ENCODE measurements at regions not wholly inside any gene's neighbourhood (a gene's known extent, or its start where the extent isn't known, plus 50 kb on each side); places are given as distances from the start of the nearest gene placed in this dataset.
"Not testable (repeated sequence)": the region's sequence is repeated elsewhere in the genome, so short reads cannot be mapped to it uniquely, and the experiment has no call there.

DNA sequence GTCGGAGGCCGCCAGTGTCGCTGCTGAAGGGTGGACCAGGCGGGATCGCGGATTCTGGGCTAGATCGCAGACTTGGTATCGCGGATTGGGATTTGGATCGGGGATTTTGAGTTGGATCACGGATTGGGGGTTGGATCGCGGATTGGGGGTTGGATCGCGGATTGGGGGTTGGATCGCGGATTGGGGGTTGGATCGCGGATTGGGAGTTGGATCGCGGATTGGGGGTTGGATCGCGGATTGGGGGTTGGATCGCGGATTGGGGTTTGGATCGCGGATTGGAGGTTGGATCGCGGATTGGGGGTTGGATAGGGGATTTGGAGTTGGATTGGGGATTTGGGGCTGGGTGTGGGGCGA is 93.1 kb upstream of the THOC3 start:
- DNase-seq; H2AFZ ChIP-seq; H3K9me3 ChIP-seq (ENCODE audit: low read depth); H3K4me1 ChIP-seq (ENCODE audit: insufficient read depth); H3K27me3 ChIP-seq (replicated peaks; ENCODE audit: insufficient read depth); H3K4me2 ChIP-seq (ENCODE audit: unreplicated experiment); H4K20me1 ChIP-seq (ENCODE audit: insufficient read depth); H3K79me2 ChIP-seq (ENCODE audit: insufficient read depth); H3K27ac ChIP-seq; H3K36me3 ChIP-seq (ENCODE audit: low read depth); in situ Hi-C loops (cut with MboI); H3K9me2 ChIP-seq (ENCODE audit: insufficient read depth); H3K4me3 ChIP-seq; H3K9ac ChIP-seq; H3F3A ChIP-seq (ENCODE audit: insufficient read depth): not testable (repeated sequence)
- 18 to 32% methylated on average over 19 to 23 of the region's 30 CpGs for WGBS, 2 experiments (ENCODE audit: low coverage in 1 of 2, low lambda C conversion rate in 2 of 2, missing lambda C conversion rate in 2 of 2)

- DNase-seq; in situ Hi-C loops (cut with MboI); H3F3A ChIP-seq (ENCODE audit: insufficient read depth); H3K4me3 ChIP-seq; H3K4me2 ChIP-seq (ENCODE audit: unreplicated experiment); H3K4me1 ChIP-seq (ENCODE audit: insufficient read depth); H3K36me3 ChIP-seq (ENCODE audit: low read depth); H3K27me3 ChIP-seq (replicated peaks; ENCODE audit: insufficient read depth); H3K9ac ChIP-seq; H2AFZ ChIP-seq; H4K20me1 ChIP-seq (ENCODE audit: insufficient read depth); H3K79me2 ChIP-seq (ENCODE audit: insufficient read depth); H3K27ac ChIP-seq; H3K9me2 ChIP-seq (ENCODE audit: insufficient read depth); H3K9me3 ChIP-seq (ENCODE audit: low read depth): not testable (repeated sequence)
- 31% methylated on average over 16 of the region's 21 CpGs; no CpG with 5 or more reads in 1 of the 2 experiments for WGBS, 2 experiments (ENCODE audit: low coverage in 1 of 2, low lambda C conversion rate in 2 of 2, missing lambda C conversion rate in 2 of 2)
These were observed 93.5 kb upstream of the THOC3 start for GRCh38 chr5:176061660-176062059.

DNA sequence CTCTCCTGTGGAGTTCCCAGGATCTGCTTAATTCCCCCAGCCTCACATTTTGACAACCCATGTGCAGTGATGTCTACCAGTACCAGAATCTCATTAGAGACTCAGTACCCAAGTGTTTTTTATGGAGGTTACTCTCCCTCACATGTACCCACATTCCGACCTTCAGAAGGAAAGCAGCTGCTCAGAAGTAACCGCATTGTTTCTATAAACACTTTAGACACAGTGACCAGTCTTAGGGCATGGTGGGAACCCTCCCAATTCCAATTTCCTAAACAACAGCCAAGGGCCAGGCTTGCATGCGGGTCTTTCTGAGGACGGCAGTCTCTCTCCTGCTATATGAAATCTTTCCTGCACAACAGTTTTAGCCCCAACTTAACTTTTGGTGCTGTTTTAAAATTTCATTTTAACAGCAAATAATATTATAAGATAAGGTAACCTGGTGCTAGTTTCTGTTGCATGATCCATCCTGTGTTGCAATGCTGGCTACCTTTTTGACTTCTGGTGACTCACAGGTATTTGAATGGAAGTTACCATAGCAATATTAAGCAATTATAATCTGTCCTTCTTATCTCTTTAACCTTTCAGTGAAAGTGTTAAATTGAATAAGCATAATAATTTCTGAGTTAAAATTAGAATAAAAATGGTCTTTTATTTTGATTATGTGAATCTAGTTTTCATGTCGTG is 98.3 kb upstream of the THOC3 start:
- in situ Hi-C loops (cut with MboI); H3K4me1 ChIP-seq (ENCODE audit: insufficient read depth); H3K9me2 ChIP-seq (ENCODE audit: insufficient read depth); H3K27me3 ChIP-seq (replicated peaks; ENCODE audit: insufficient read depth); H3F3A ChIP-seq (ENCODE audit: insufficient read depth); H3K79me2 ChIP-seq (ENCODE audit: insufficient read depth); H3K9ac ChIP-seq; DNase-seq; H3K4me2 ChIP-seq (ENCODE audit: unreplicated experiment); H3K4me3 ChIP-seq; H2AFZ ChIP-seq; H3K9me3 ChIP-seq (ENCODE audit: low read depth); H3K27ac ChIP-seq; H3K36me3 ChIP-seq (ENCODE audit: low read depth); H4K20me1 ChIP-seq (ENCODE audit: insufficient read depth): not testable (repeated sequence)
- WGBS, 2 experiments (ENCODE audit: low coverage in 1 of 2, low lambda C conversion rate in 2 of 2, missing lambda C conversion rate in 2 of 2) = 28% methylated on average over 5 of the region's 5 CpGs

DNA sequence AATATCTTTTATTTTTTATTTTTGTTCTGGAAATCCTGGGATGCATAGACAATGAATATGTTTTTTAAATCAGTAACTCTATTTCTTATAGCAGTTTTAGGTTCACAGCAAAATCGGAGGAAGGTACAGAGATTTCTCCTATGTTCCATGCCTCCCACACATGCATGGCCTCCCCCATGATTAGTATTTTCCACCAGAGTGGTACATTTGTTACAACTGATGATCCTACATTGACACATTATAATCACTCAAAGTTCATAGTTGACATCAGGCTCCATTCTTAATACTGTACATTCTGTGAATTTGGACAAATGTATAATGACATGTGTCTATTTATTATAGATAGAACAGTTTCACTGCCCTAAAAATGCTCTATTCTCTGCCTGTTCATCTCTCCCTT is 99.0 kb upstream of the THOC3 start:
- H3K4me3 ChIP-seq; H3K9ac ChIP-seq; H2AFZ ChIP-seq; H3K27me3 ChIP-seq (replicated peaks; ENCODE audit: insufficient read depth); in situ Hi-C loops (cut with MboI); H3F3A ChIP-seq (ENCODE audit: insufficient read depth); H3K4me2 ChIP-seq (ENCODE audit: unreplicated experiment); H3K4me1 ChIP-seq (ENCODE audit: insufficient read depth); H3K36me3 ChIP-seq (ENCODE audit: low read depth); DNase-seq; H4K20me1 ChIP-seq (ENCODE audit: insufficient read depth); H3K9me3 ChIP-seq (ENCODE audit: low read depth); H3K27ac ChIP-seq; H3K79me2 ChIP-seq (ENCODE audit: insufficient read depth); H3K9me2 ChIP-seq (ENCODE audit: insufficient read depth): not testable (repeated sequence)
- 12 to 50% methylated on average over 1 of the region's 1 CpG for WGBS, 2 experiments (ENCODE audit: low coverage in 1 of 2, low lambda C conversion rate in 2 of 2, missing lambda C conversion rate in 2 of 2)

- H3K4me2 ChIP-seq (ENCODE audit: unreplicated experiment); H3K9me2 ChIP-seq (ENCODE audit: insufficient read depth); H3F3A ChIP-seq (ENCODE audit: insufficient read depth); H2AFZ ChIP-seq; H3K4me3 ChIP-seq; H3K4me1 ChIP-seq (ENCODE audit: insufficient read depth); H3K9ac ChIP-seq; H3K79me2 ChIP-seq (ENCODE audit: insufficient read depth); DNase-seq; H4K20me1 ChIP-seq (ENCODE audit: insufficient read depth); H3K27me3 ChIP-seq (replicated peaks; ENCODE audit: insufficient read depth); H3K36me3 ChIP-seq (ENCODE audit: low read depth); H3K9me3 ChIP-seq (ENCODE audit: low read depth); H3K27ac ChIP-seq; in situ Hi-C loops (cut with MboI): not testable (repeated sequence)
- 28 to 36% methylated on average over 5 of the region's 5 CpGs for WGBS, 2 experiments (ENCODE audit: low coverage in 1 of 2, low lambda C conversion rate in 2 of 2, missing lambda C conversion rate in 2 of 2)
These were observed 99.8 kb upstream of the THOC3 start for GRCh38 chr5:176067948-176068347.

DNA sequence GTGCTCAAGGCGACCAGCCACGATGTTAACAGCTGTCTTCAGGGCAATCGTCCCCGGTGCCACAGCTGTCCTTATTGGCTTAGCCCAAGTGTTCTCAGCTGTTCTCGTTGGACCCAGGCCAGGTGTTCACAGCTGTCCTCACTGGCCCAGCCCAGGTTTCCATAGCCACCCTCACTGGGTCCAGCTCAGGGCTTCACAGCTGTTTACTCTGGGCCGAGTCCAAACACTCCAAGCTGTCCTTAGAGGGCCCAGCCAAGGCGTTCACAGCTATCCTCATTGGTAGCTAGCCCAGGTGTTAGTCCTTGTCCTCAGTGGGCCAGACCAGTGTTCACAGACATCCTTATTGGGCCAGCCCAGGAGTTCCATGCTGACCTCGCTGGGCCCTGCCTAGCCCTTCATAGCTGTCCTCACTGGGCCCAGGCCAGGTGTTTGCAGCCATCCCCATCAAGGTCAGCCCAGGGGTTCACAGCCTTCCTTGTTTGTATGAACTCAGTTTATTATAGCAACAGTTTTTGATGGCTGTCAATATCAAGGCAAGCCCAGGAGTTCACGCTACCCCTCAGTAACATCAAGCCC is 106.0 kb upstream of the THOC3 start:
- H3K9me2 ChIP-seq (ENCODE audit: insufficient read depth); H3K9ac ChIP-seq; H3K79me2 ChIP-seq (ENCODE audit: insufficient read depth); DNase-seq; H3K36me3 ChIP-seq (ENCODE audit: low read depth); H3K4me3 ChIP-seq; H2AFZ ChIP-seq; in situ Hi-C loops (cut with MboI); H3K9me3 ChIP-seq (ENCODE audit: low read depth); H3K4me2 ChIP-seq (ENCODE audit: unreplicated experiment); H3K4me1 ChIP-seq (ENCODE audit: insufficient read depth); H4K20me1 ChIP-seq (ENCODE audit: insufficient read depth); H3K27me3 ChIP-seq (replicated peaks; ENCODE audit: insufficient read depth); H3F3A ChIP-seq (ENCODE audit: insufficient read depth); H3K27ac ChIP-seq: not testable (repeated sequence)
- WGBS, 2 experiments (ENCODE audit: low coverage in 1 of 2, low lambda C conversion rate in 2 of 2, missing lambda C conversion rate in 2 of 2) = 19 to 23% methylated on average over 3 of the region's 9 CpGs

DNA sequence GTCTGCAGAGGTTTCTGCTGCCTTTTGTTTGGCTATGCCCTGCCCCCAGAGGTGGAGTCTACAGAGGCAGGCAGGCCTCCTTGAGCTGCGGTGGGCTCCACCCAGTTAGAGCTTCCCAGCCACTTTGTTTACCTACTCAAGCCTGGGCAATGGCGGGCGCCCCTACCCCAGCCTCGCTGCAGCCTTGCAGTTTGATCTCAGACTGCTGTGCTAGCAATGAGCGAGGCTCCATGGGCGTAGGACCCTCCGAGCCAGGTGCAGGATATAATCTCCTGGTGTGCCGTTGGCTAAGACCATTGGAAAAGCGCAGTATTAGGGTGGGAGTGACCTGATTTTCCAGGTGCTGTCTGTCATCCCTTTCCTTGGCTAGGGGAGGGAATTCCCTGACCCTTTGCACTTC is 115.6 kb upstream of the THOC3 start:
- H3K27ac ChIP-seq; H2AFZ ChIP-seq; H3F3A ChIP-seq (ENCODE audit: insufficient read depth); H3K79me2 ChIP-seq (ENCODE audit: insufficient read depth); H3K9me3 ChIP-seq (ENCODE audit: low read depth); H3K4me2 ChIP-seq (ENCODE audit: unreplicated experiment); H3K4me3 ChIP-seq; H3K9ac ChIP-seq; H3K4me1 ChIP-seq (ENCODE audit: insufficient read depth); H3K9me2 ChIP-seq (ENCODE audit: insufficient read depth); in situ Hi-C loops (cut with MboI); H4K20me1 ChIP-seq (ENCODE audit: insufficient read depth); H3K27me3 ChIP-seq (replicated peaks; ENCODE audit: insufficient read depth); DNase-seq; H3K36me3 ChIP-seq (ENCODE audit: low read depth): not testable (repeated sequence)
- WGBS, 2 experiments (ENCODE audit: low coverage in 1 of 2, low lambda C conversion rate in 2 of 2, missing lambda C conversion rate in 2 of 2) = 30 to 40% methylated on average over 5 to 9 of the region's 9 CpGs

DNA sequence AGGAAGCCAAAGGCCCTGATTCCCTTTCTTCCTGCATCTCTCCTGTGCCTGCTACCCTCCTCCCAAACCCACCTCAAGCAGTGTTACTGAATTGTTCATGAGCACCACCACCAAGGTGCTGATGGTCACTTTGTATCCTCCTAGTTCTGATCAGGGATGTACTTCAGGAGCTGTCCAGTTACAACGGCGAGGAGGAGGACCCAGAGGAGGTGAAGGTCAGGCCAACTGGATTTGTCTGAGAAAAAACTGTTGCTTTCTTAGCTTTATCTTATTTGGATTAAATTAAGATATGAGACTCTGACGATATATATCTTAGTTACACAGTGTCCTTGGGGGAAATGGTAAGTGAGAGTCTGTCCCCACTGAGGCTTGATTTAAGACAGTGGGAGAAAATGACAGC is 135.0 kb upstream of the THOC3 start:
- H3K27ac ChIP-seq; DNase-seq; H2AFZ ChIP-seq; H3K9ac ChIP-seq; H3K9me3 ChIP-seq (ENCODE audit: low read depth); H3K9me2 ChIP-seq (ENCODE audit: insufficient read depth); H4K20me1 ChIP-seq (ENCODE audit: insufficient read depth); H3K4me1 ChIP-seq (ENCODE audit: insufficient read depth); H3F3A ChIP-seq (ENCODE audit: insufficient read depth); H3K79me2 ChIP-seq (ENCODE audit: insufficient read depth); H3K4me2 ChIP-seq (ENCODE audit: unreplicated experiment); in situ Hi-C loops (cut with MboI); H3K27me3 ChIP-seq (replicated peaks; ENCODE audit: insufficient read depth); H3K36me3 ChIP-seq (ENCODE audit: low read depth); H3K4me3 ChIP-seq: not testable (repeated sequence)
- WGBS, 2 experiments (ENCODE audit: low coverage in 1 of 2, low lambda C conversion rate in 2 of 2, missing lambda C conversion rate in 2 of 2) = 34 to 36% methylated on average over 3 of the region's 3 CpGs
